HG02610 (cell line): ENCODE measurements at regions not wholly inside any gene's neighbourhood (a gene's known extent, or its start where the extent isn't known, plus 50 kb on each side); places are given as distances from the start of the nearest gene placed in this dataset.
A peak's percentile ranks its signal among the peaks of the same experiment; 100 is the strongest.
"Not testable (repeated sequence)": the region's sequence is repeated elsewhere in the genome, so short reads cannot be mapped to it uniquely, and the experiment has no call there.

Experiments used
- ATAC-seq: cut with Tn5 transposase; IDR thresholded peaks from one replicate; pipeline ENCODE4 v1.9.1; 2021; ENCODE audit warnings: mild to moderate bottlenecking, moderate library complexity; ENCODE audit not compliant: unreplicated experiment

- ATAC-seq, result peak; percentile 62
Measured at GRCh38 chr3:106423321-106424225, 554.8 kb upstream of the CBLB start.

- ATAC-seq, result no peak
Measured at GRCh38 chr3:106425026-106425425, 556.2 kb upstream of the CBLB start.

- ATAC-seq, result no peak
Measured at GRCh38 chr3:106425916-106426315, 557.1 kb upstream of the CBLB start.

- peak; percentile 49 for ATAC-seq
Measured at GRCh38 chr3:106428565-106428994, 559.8 kb upstream of the CBLB start.

- ATAC-seq, result no peak
Measured at GRCh38 chr3:106431721-106432120, 562.9 kb upstream of the CBLB start.

- no peak for ATAC-seq
Measured at GRCh38 chr3:106435899-106436453, 567.2 kb upstream of the CBLB start.

- no peak for ATAC-seq
Measured at GRCh38 chr3:106438887-106439286, 570.1 kb upstream of the CBLB start.

GRCh38 chr3:106440672-106441071 is 571.9 kb upstream of the CBLB start:
- no peak for ATAC-seq

- ATAC-seq, result no peak
Measured at GRCh38 chr3:106446271-106446670, 577.5 kb upstream of the CBLB start.

- no peak for ATAC-seq
Measured at GRCh38 chr3:106447723-106448301, 579.0 kb upstream of the CBLB start.

- ATAC-seq, result not testable (repeated sequence)
Measured at GRCh38 chr3:106448372-106448966, 579.7 kb upstream of the CBLB start.

- no peak for ATAC-seq
Measured at GRCh38 chr3:106452096-106452495, 583.3 kb upstream of the CBLB start.

GRCh38 chr3:106454497-106454896 is 585.7 kb upstream of the CBLB start:
- no peak for ATAC-seq

GRCh38 chr3:106457281-106458180 is 588.7 kb upstream of the CBLB start:
- peak; percentile 98 for ATAC-seq

- ATAC-seq, result no peak
Measured at GRCh38 chr3:106458952-106459351, 590.1 kb upstream of the CBLB start.

GRCh38 chr3:106466881-106467280 is 598.1 kb upstream of the CBLB start:
- ATAC-seq, result no peak

GRCh38 chr3:106473576-106474475 is 605.0 kb upstream of the CBLB start:
- no peak for ATAC-seq

- no peak for ATAC-seq
Measured at GRCh38 chr3:106482451-106482850, 613.6 kb upstream of the CBLB start.

GRCh38 chr3:106485217-106485616 is 616.4 kb upstream of the CBLB start:
- no peak for ATAC-seq

- no peak for ATAC-seq
Measured at GRCh38 chr3:106485802-106486201, 617.0 kb upstream of the CBLB start.
